ENCODE measurements at regions not wholly inside any gene's neighbourhood (a gene's known extent, or its start where the extent isn't known, plus 50 kb on each side); places are given as distances from the start of the nearest gene placed in this dataset.

DNA sequence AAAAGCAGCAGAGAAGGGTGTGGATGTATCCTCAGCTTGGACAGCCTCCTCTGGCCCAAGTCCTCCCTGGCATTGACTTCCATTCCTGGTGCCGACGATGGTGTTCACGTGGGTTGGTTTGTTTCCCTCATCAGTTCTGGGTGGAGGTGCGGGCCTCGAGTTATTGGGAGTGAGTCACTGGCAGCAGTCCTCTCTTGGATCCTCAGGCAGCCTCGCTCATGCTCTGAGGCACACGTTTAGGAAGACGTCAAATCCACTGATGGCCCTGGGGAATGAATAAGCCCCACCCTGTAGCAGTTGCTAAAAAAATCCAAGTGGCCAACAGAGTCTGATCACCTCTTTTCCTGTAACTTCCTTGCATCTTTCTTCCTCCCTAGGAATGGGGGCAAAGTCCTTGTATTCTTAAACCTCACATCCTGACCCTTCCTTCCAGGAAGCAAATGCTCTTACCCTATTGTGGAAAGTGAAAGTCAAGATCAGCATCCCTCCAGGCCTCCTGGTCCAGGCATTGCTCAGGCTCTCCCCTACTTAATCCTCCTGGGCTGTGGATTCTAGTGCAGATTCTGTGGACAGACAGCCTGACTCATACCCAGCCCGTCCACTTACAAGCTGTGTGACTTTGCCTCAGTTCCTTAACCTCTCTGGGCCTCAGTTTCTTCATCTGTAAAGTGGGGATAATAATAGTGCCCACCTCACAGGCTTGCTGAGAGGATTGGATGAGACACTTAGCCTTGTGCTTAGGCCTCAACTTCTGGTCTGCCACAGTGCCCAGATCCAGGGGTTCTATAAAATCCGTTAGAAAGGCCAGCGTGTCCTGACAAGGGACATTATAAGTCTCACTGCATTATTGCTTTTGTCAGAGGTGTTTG lies 111.1 kb downstream of the TLR5 start:
- TF ChIP-seq, protein P1, sequence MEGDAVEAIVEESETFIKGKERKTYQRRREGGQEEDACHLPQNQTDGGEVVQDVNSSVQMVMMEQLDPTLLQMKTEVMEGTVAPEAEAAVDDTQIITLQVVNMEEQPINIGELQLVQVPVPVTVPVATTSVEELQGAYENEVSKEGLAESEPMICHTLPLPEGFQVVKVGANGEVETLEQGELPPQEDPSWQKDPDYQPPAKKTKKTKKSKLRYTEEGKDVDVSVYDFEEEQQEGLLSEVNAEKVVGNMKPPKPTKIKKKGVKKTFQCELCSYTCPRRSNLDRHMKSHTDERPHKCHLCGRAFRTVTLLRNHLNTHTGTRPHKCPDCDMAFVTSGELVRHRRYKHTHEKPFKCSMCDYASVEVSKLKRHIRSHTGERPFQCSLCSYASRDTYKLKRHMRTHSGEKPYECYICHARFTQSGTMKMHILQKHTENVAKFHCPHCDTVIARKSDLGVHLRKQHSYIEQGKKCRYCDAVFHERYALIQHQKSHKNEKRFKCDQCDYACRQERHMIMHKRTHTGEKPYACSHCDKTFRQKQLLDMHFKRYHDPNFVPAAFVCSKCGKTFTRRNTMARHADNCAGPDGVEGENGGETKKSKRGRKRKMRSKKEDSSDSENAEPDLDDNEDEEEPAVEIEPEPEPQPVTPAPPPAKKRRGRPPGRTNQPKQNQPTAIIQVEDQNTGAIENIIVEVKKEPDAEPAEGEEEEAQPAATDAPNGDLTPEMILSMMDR (IDR thresholded peaks at IDR 0.05): no peak
- TF ChIP-seq POLR2A (IDR thresholded peaks at IDR 0.05): no peak

All from thyroid gland (tissue), 4 donors.